Neural cell (in vitro differentiated cells): ENCODE measurements at regions not wholly inside any gene's neighbourhood (a gene's known extent, or its start where the extent isn't known, plus 50 kb on each side); places are given as distances from the start of the nearest gene placed in this dataset.

Experiments
- CTCF ChIP-seq: fragments of 450-650 bp; IDR thresholded peaks from 2 replicates; pipeline ENCODE4 v1.5.1; 2014; ENCODE audit warnings: antibody characterized with exemption, mild to moderate bottlenecking, moderate library complexity; ENCODE audit not compliant: poor library complexity, severe bottlenecking
- EP300 ChIP-seq: fragments of 450-650 bp; conservative IDR thresholded peaks from 2 replicates; pipeline ENCODE4 v1.6.1; 2014; ENCODE audit warnings: antibody characterized with exemption, mild to moderate bottlenecking, moderate library complexity; ENCODE audit not compliant: poor library complexity, severe bottlenecking
- EZH2 ChIP-seq: fragments of 200-600, 300-800 bp; shearing (Covaris generic), sonication (generic); IDR thresholded peaks from 2 replicates; pipeline ENCODE4 v1.6.1; 2014; ENCODE audit warnings: antibody characterized with exemption, low read length, borderline replicate concordance, mild to moderate bottlenecking; ENCODE audit not compliant: insufficient read depth, poor library complexity, severe bottlenecking
- MXI1 ChIP-seq: fragments of 450-650 bp; conservative IDR thresholded peaks from 2 replicates; pipeline ENCODE4 v1.6.1; 2014; ENCODE audit warnings: antibody characterized with exemption, mild to moderate bottlenecking; ENCODE audit not compliant: poor library complexity, severe bottlenecking
- POLR2AphosphoS5 ChIP-seq: IDR thresholded peaks from 2 replicates; pipeline ENCODE4 v1.6.1; 2012
- RAD21 ChIP-seq: fragments of 450-650 bp; conservative IDR thresholded peaks from 2 replicates; pipeline ENCODE4 v1.6.1; 2014; ENCODE audit warnings: antibody characterized with exemption, mild to moderate bottlenecking, moderate library complexity
- SMC3 ChIP-seq: fragments of 450-650 bp; conservative IDR thresholded peaks from 2 replicates; pipeline ENCODE4 v1.6.1; 2014; ENCODE audit warnings: antibody characterized with exemption, mild to moderate bottlenecking, moderate library complexity; ENCODE audit not compliant: poor library complexity
- TAF1 ChIP-seq: IDR thresholded peaks from 2 replicates; pipeline ENCODE4 v1.6.1; 2012; ENCODE audit warnings: low read depth
- TF ChIP-seq, protein P1 (sequence below): IDR thresholded peaks from 2 replicates; pipeline ENCODE4 v1.6.1; 2012; ENCODE audit warnings: borderline replicate concordance

- TF ChIP-seq CTCF (no peak), POLR2AphosphoS5 (no peak), RAD21 (no peak), EZH2 (no peak), TAF1 (no peak), EP300 (no peak), MXI1 (no peak), SMC3 (no peak)
- TF ChIP-seq, protein P1, sequence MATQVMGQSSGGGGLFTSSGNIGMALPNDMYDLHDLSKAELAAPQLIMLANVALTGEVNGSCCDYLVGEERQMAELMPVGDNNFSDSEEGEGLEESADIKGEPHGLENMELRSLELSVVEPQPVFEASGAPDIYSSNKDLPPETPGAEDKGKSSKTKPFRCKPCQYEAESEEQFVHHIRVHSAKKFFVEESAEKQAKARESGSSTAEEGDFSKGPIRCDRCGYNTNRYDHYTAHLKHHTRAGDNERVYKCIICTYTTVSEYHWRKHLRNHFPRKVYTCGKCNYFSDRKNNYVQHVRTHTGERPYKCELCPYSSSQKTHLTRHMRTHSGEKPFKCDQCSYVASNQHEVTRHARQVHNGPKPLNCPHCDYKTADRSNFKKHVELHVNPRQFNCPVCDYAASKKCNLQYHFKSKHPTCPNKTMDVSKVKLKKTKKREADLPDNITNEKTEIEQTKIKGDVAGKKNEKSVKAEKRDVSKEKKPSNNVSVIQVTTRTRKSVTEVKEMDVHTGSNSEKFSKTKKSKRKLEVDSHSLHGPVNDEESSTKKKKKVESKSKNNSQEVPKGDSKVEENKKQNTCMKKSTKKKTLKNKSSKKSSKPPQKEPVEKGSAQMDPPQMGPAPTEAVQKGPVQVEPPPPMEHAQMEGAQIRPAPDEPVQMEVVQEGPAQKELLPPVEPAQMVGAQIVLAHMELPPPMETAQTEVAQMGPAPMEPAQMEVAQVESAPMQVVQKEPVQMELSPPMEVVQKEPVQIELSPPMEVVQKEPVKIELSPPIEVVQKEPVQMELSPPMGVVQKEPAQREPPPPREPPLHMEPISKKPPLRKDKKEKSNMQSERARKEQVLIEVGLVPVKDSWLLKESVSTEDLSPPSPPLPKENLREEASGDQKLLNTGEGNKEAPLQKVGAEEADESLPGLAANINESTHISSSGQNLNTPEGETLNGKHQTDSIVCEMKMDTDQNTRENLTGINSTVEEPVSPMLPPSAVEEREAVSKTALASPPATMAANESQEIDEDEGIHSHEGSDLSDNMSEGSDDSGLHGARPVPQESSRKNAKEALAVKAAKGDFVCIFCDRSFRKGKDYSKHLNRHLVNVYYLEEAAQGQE: no peak
Observed at GRCh38 chr9:34825775-34826174, 115.8 kb upstream of the CCL21 start.
